H1 (cell line): ENCODE measurements at regions not wholly inside any gene's neighbourhood (a gene's known extent, or its start where the extent isn't known, plus 50 kb on each side); places are given as distances from the start of the nearest gene placed in this dataset.

Experiments
- CTCF ChIA-PET: fragments of 300-600 bp; sonication (Branson Sonifier 250); formaldehyde crosslinking; loops from one replicate; lab custom pipeline; 2021; ENCODE audit not compliant: partially characterized antibody; lab: Charles Lee
- POLR2A ChIA-PET: fragments of 300-600 bp; sonication (Branson Sonifier 250); formaldehyde crosslinking; loops from one replicate; lab custom pipeline; 2021; ENCODE audit warnings: inconsistent platforms; ENCODE audit not compliant: partially characterized antibody; lab: Charles Lee
- DNase-seq, 2 experiments: peaks; one replicate each; pipeline versions ENCODE4 v3.0.0 to v3.0.0-alpha.2; 2010 to 2022; ENCODE audit warnings: low spot score in 2 of 2, low read depth in 1 of 2, mixed read lengths in 1 of 2
- FAIRE-seq: peaks from 2 replicates; lab custom pipeline; 2011; peaks lifted over from hg19 to GRCh38; lab: Jason Lieb, UNC
- H2AFZ ChIP-seq: 2 replicates; pipeline ENCODE4 v1.8.1; 2012; ENCODE audit warnings: low read length, inconsistent platforms
- H2AK5ac ChIP-seq: 2 replicates; pipeline ENCODE4 v1.6.1; 2013; ENCODE audit warnings: low read depth, low read length
- H2BK120ac ChIP-seq: replicated peaks from 2 replicates; pipeline ENCODE3; 2013; ENCODE audit warnings: low read depth, low read length, inconsistent platforms
- H2BK12ac ChIP-seq: 2 replicates; pipeline ENCODE4 v1.6.1; 2013; ENCODE audit warnings: low read depth, low read length
- H2BK15ac ChIP-seq: 2 replicates; pipeline ENCODE4 v1.6.1; 2013; ENCODE audit warnings: low read length
- H2BK20ac ChIP-seq: 2 replicates; pipeline ENCODE4 v1.6.1; 2013; ENCODE audit warnings: low read length
- H2BK5ac ChIP-seq: 2 replicates; pipeline ENCODE4 v1.6.1; 2013; ENCODE audit warnings: low read depth, low read length
- H3K14ac ChIP-seq: 2 replicates; pipeline ENCODE4 v1.6.1; 2013; ENCODE audit warnings: inconsistent platforms; ENCODE audit not compliant: insufficient read length
- H3K18ac ChIP-seq: 2 replicates; pipeline ENCODE4 v1.6.1; 2013; ENCODE audit warnings: low read length; ENCODE audit errors: extremely low read depth
- H3K23ac ChIP-seq: 2 replicates; pipeline ENCODE4 v1.6.1; 2013; ENCODE audit warnings: inconsistent platforms; ENCODE audit not compliant: insufficient read length
- H3K23me2 ChIP-seq: 2 replicates; pipeline ENCODE4 v1.6.1; 2013; ENCODE audit warnings: low read depth, low read length
- H3K27ac ChIP-seq: 2 replicates; pipeline ENCODE4 v1.6.1; 2011; ENCODE audit warnings: low read depth, low read length, inconsistent platforms
- H3K27me3 ChIP-seq, 4 experiments: replicated peaks in 1 of 4; 1 replicate in 1 of 4; 2 replicates in 3 of 4; pipeline versions ENCODE4 v1.6.1 to v1.8.1; 2011 to 2013; ENCODE audit warnings: low read length in 3 of 4, mild to moderate bottlenecking in 3 of 4, inconsistent platforms in 2 of 4, mixed read lengths in 2 of 4, moderate library complexity in 1 of 4; ENCODE audit not compliant: control insufficient read depth in 3 of 4, insufficient read depth in 3 of 4; ENCODE audit errors: extremely low read depth in 1 of 4
- H3K36me3 ChIP-seq, 4 experiments: 2 replicates each; pipeline versions ENCODE4 v1.6.1 to v1.8.1; 2011 to 2013; ENCODE audit warnings: mild to moderate bottlenecking in 4 of 4, low read length in 3 of 4, moderate library complexity in 2 of 4, control low read depth in 1 of 4, inconsistent platforms in 1 of 4; ENCODE audit not compliant: insufficient read depth in 4 of 4, control insufficient read depth in 2 of 4
- H3K4ac ChIP-seq: replicated peaks from 2 replicates; pipeline ENCODE3; 2013; ENCODE audit warnings: low read length, low read depth, mixed read lengths, inconsistent platforms; ENCODE audit not compliant: insufficient read length
- H3K4me1 ChIP-seq, 4 experiments: replicated peaks in 1 of 4; 1 replicate in 1 of 4; 2 replicates in 3 of 4; pipeline versions ENCODE4 v1.6.1 to v1.8.1; 2011 to 2013; ENCODE audit warnings: low read length in 3 of 4, inconsistent platforms in 2 of 4, mixed read lengths in 1 of 4; ENCODE audit not compliant: insufficient read depth in 4 of 4, control insufficient read depth in 3 of 4
- H3K4me2 ChIP-seq, 2 experiments: 2 replicates each; pipeline versions ENCODE4 v1.6.1 to v1.8.1; 2011 to 2013; ENCODE audit warnings: low read depth in 2 of 2, low read length in 2 of 2, control low read depth in 1 of 2, inconsistent platforms in 1 of 2, mild to moderate bottlenecking in 1 of 2; ENCODE audit not compliant: insufficient read depth in 1 of 2
- H3K4me3 ChIP-seq, 4 experiments: fragments of 200-600, 300-600 bp in 1 of 4; sonication (generic), shearing (Covaris generic), sonication (Bioruptor Twin) in 1 of 4; 2 replicates each; pipeline versions ENCODE4 v1.5.1 to v1.8.1; 2011 to 2016; ENCODE audit warnings: low read length in 4 of 4, low read depth in 3 of 4, control low read depth in 2 of 4, inconsistent platforms in 2 of 4, mild to moderate bottlenecking in 2 of 4, mixed read lengths in 1 of 4, moderate library complexity in 1 of 4; ENCODE audit not compliant: insufficient read depth in 2 of 4; ENCODE audit errors: extremely low read depth in 1 of 4
- H3K56ac ChIP-seq: replicated peaks from 2 replicates; pipeline ENCODE3; 2013; ENCODE audit warnings: low read depth, mild to moderate bottlenecking, mixed read lengths, low read length, inconsistent platforms; ENCODE audit not compliant: insufficient read length
- H3K79me1 ChIP-seq: 2 replicates; pipeline ENCODE4 v1.6.1; 2013; ENCODE audit warnings: low read depth, low read length, control low read depth
- H3K79me2 ChIP-seq, 2 experiments: 2 replicates each; pipeline versions ENCODE4 v1.6.1 to v1.8.1; 2012 to 2013; ENCODE audit warnings: low read length in 2 of 2, mild to moderate bottlenecking in 2 of 2, inconsistent platforms in 1 of 2; ENCODE audit not compliant: insufficient read depth in 2 of 2, control insufficient read depth in 1 of 2
- H3K9ac ChIP-seq, 4 experiments: replicated peaks in 1 of 4; 1 replicate in 1 of 4; 2 replicates in 3 of 4; pipeline versions ENCODE4 v1.6.1 to v1.8.1; 2011 to 2013; ENCODE audit warnings: low read depth in 3 of 4, low read length in 3 of 4, control low read depth in 2 of 4, mild to moderate bottlenecking in 2 of 4, moderate library complexity in 2 of 4, inconsistent platforms in 1 of 4; ENCODE audit errors: extremely low read depth in 1 of 4
- H3K9me3 ChIP-seq, 2 experiments: 2 replicates each; pipeline versions ENCODE4 v1.6.1 to v1.8.1; 2012 to 2013; ENCODE audit warnings: mild to moderate bottlenecking in 2 of 2, moderate library complexity in 2 of 2, control low read depth in 1 of 2, inconsistent platforms in 1 of 2, low read depth in 1 of 2, low read length in 1 of 2, mixed read lengths in 1 of 2; ENCODE audit not compliant: insufficient read depth in 2 of 2
- H4K20me1 ChIP-seq, 2 experiments: replicated peaks in 1 of 2; 2 replicates each; pipeline versions ENCODE3 to v1.8.1; 2011 to 2013; ENCODE audit warnings: inconsistent platforms in 2 of 2, low read length in 2 of 2, mild to moderate bottlenecking in 1 of 2; ENCODE audit not compliant: insufficient read depth in 2 of 2, control insufficient read depth in 1 of 2
- H4K5ac ChIP-seq: 2 replicates; pipeline ENCODE4 v1.6.1; 2013; ENCODE audit warnings: low read length, low read depth, mixed read lengths, inconsistent platforms; ENCODE audit not compliant: insufficient read length
- H4K8ac ChIP-seq: 2 replicates; pipeline ENCODE4 v1.8.0; 2013; ENCODE audit warnings: mild to moderate bottlenecking, moderate library complexity, low read length, inconsistent platforms; ENCODE audit not compliant: insufficient read depth; ENCODE audit errors: extremely low read depth
- H4K91ac ChIP-seq: replicated peaks from 2 replicates; pipeline ENCODE3; 2013; ENCODE audit warnings: low read length, mixed read lengths, inconsistent platforms; ENCODE audit not compliant: insufficient read length
- ASH2L ChIP-seq: fragments of 200-600, 300-600 bp; sonication (generic); IDR thresholded peaks from one replicate; pipeline ENCODE4 v1.7.1; 2017; ENCODE audit warnings: low read length
- BACH1 ChIP-seq: IDR thresholded peaks from 2 replicates; pipeline ENCODE4 v1.6.1; 2012; ENCODE audit warnings: low read length, improper control_type of control experiment
- CEBPB ChIP-seq: IDR thresholded peaks from 2 replicates; pipeline ENCODE4 v1.6.1; 2012; ENCODE audit warnings: low read depth, low read length
- CREB1 ChIP-seq: IDR thresholded peaks from 2 replicates; pipeline ENCODE4 v1.6.1; 2012; ENCODE audit warnings: inconsistent platforms
- EP300 ChIP-seq, 2 experiments: IDR thresholded peaks; 1 replicate in 1 of 2; 2 replicates in 1 of 2; pipeline ENCODE4 v1.6.1; 2011 to 2012; ENCODE audit warnings: low read depth in 2 of 2, low read length in 2 of 2, mild to moderate bottlenecking in 2 of 2, borderline replicate concordance in 1 of 2, inconsistent platforms in 1 of 2, moderate library complexity in 1 of 2
- SIN3A ChIP-seq, 2 experiments: IDR thresholded peaks in 1 of 2; conservative IDR thresholded peaks in 1 of 2; 2 replicates each; pipeline ENCODE4 v1.6.1; 2011 to 2012; ENCODE audit warnings: low read length in 2 of 2, improper control_type of control experiment in 1 of 2, low read depth in 1 of 2, mild to moderate bottlenecking in 1 of 2
- TAF1 ChIP-seq: IDR thresholded peaks from 2 replicates; pipeline ENCODE4 v1.6.1; 2011; ENCODE audit warnings: mild to moderate bottlenecking, low read depth, low read length
- TEAD4 ChIP-seq: IDR thresholded peaks from 2 replicates; pipeline ENCODE4 v1.6.1; 2012; ENCODE audit warnings: low read depth, low read length, inconsistent platforms, mixed read lengths
- TF ChIP-seq, protein P1 (sequence below), 3 experiments: IDR thresholded peaks; 1 replicate in 2 of 3; 2 replicates in 1 of 3; pipeline versions ENCODE4 v1.5.1 to v1.6.1; 2011; ENCODE audit warnings: low read length in 3 of 3, mild to moderate bottlenecking in 3 of 3, inconsistent platforms in 2 of 3, low read depth in 1 of 3, moderate library complexity in 1 of 3; ENCODE audit not compliant: insufficient read depth in 1 of 3; ENCODE audit errors: control extremely low read depth in 1 of 3

DNA sequence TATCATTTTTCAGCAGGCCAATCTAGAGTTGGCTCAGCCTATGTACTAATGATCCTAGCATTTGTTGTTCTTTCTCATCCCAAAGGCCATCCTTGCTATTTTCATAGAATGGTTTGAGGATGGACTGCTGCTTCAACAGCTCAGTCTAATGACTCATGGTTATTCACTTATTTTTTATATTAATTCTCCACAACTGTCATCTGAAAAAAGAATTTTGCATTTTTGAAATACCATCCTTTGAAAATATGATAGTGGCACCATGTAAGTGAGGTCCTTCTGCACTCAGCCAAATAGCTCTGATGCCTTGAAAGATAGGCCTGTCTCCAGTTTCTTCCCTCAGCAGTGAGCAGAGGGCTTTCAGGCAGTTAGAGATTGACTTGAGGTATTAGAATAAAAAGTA, 377.5 kb downstream of the LMO4 start:
- Histone ChIP-seq H3K4me1 (peaks cover 0 to 3% (median 0%) of the 10 kb centered on the region in 4 experiments; a peak in 1 of 7 replicates), H3K36me3 (no peaks in the 10 kb centered on the region), H2BK20ac (no peak overlapping the region), H3K56ac (no peak overlapping the region), H3K9ac (no peak overlapping the region), H3K18ac (no peak overlapping the region), H3K14ac (no peak overlapping the region), H3K27ac (no peak overlapping the region), H2AFZ (no peak overlapping the region), H2BK12ac (no peak overlapping the region), H3K79me2 (no peaks in the 10 kb centered on the region), H3K27me3 (no peaks in the 10 kb centered on the region), H2AK5ac (no peak overlapping the region), H2BK120ac (no peak overlapping the region), H3K4ac (no peak overlapping the region), H4K20me1 (no peaks in the 10 kb centered on the region), H3K23me2 (no peaks in the 10 kb centered on the region), H4K5ac (no peak overlapping the region), H4K8ac (no peak overlapping the region), H3K79me1 (no peaks in the 10 kb centered on the region), H3K23ac (no peak overlapping the region), H2BK5ac (no peak overlapping the region), H4K91ac (no peak overlapping the region), H3K9me3 (peaks cover 2 to 3% of the 10 kb centered on the region in 2 experiments; a peak in 2 of 4 replicates), H3K4me3 (no peak overlapping the region), H2BK15ac (no peak overlapping the region), H3K4me2 (no peak overlapping the region)
- ChIA-PET POLR2A (no interaction called here), CTCF (no interaction called here)
- TF ChIP-seq EP300 (IDR thresholded peaks at IDR 0.05; ENCODE audit: borderline replicate concordance in 1 of 2, low read depth in 2 of 2, low read length in 2 of 2) (no peak), TEAD4 (no peak), ASH2L (no peak), BACH1 (no peak), SIN3A (conservative IDR thresholded peaks at IDR 0.05 in 1 of 2, IDR thresholded peaks at IDR 0.05 in 1 of 2; ENCODE audit: low read depth in 1 of 2, low read length in 2 of 2) (no peak), CEBPB (no peak), TAF1 (no peak), CREB1 (no peak)
- TF ChIP-seq, protein P1, sequence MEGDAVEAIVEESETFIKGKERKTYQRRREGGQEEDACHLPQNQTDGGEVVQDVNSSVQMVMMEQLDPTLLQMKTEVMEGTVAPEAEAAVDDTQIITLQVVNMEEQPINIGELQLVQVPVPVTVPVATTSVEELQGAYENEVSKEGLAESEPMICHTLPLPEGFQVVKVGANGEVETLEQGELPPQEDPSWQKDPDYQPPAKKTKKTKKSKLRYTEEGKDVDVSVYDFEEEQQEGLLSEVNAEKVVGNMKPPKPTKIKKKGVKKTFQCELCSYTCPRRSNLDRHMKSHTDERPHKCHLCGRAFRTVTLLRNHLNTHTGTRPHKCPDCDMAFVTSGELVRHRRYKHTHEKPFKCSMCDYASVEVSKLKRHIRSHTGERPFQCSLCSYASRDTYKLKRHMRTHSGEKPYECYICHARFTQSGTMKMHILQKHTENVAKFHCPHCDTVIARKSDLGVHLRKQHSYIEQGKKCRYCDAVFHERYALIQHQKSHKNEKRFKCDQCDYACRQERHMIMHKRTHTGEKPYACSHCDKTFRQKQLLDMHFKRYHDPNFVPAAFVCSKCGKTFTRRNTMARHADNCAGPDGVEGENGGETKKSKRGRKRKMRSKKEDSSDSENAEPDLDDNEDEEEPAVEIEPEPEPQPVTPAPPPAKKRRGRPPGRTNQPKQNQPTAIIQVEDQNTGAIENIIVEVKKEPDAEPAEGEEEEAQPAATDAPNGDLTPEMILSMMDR (IDR thresholded peaks at IDR 0.05; ENCODE audit: control extremely low read depth in 1 of 3, insufficient read depth in 1 of 3, low read depth in 1 of 3, low read length in 3 of 3): no peak
- DNase-seq (no peak), FAIRE-seq (no peak)
